HFF-Myc (cell line): ENCODE measurements at regions not wholly inside any gene's neighbourhood (a gene's known extent, or its start where the extent isn't known, plus 50 kb on each side); places are given as distances from the start of the nearest gene placed in this dataset.
"Not testable (repeated sequence)": the region's sequence is repeated elsewhere in the genome, so short reads cannot be mapped to it uniquely, and the experiment has no call there.

Source experiments
- DNase-seq: peaks from one replicate; pipeline ENCODE4 v3.0.0-alpha.2; 2011; ENCODE audit warnings: low read depth; ENCODE audit errors: extremely low read depth
- H3K4me3 ChIP-seq: replicated peaks from 2 replicates; pipeline ENCODE4 v1.5.1; 2011; ENCODE audit warnings: low read depth, mild to moderate bottlenecking, control low read depth, low read length
- CTCF ChIP-seq: IDR thresholded peaks from 2 replicates; pipeline ENCODE4 v1.5.1; 2012; ENCODE audit warnings: mild to moderate bottlenecking, low read depth, low read length, control low read depth; ENCODE audit errors: missing control alignments

GRCh38 chr2:198630384-198630783 is 826.0 kb downstream of the PLCL1 start:
- TF ChIP-seq CTCF, result no peak
- no peak for DNase-seq
- no peak overlapping the region for H3K4me3 ChIP-seq

GRCh38 chr2:198628596-198628995 is 824.2 kb downstream of the PLCL1 start:
- no peak overlapping the region for H3K4me3 ChIP-seq
- TF ChIP-seq CTCF, result no peak
- no peak for DNase-seq

- TF ChIP-seq CTCF, result no peak
These were observed 818.8 kb downstream of the PLCL1 start for GRCh38 chr2:198622986-198623730.

GRCh38 chr2:198615972-198616371 is 811.6 kb downstream of the PLCL1 start:
- no peak overlapping the region for H3K4me3 ChIP-seq
- DNase-seq, result no peak
- TF ChIP-seq CTCF, result no peak

More at GRCh38 chr2:198622986-198623730, 818.8 kb downstream of the PLCL1 start:
- DNase-seq, result no peak
- no peak overlapping the region for H3K4me3 ChIP-seq

- no peak for DNase-seq
- no peak for TF ChIP-seq CTCF
- no peak overlapping the region for H3K4me3 ChIP-seq
These were observed 806.8 kb downstream of the PLCL1 start for GRCh38 chr2:198611201-198611600.

GRCh38 chr2:198604599-198604998 is 800.2 kb downstream of the PLCL1 start:
- H3K4me3 ChIP-seq, result no peak overlapping the region
- TF ChIP-seq CTCF, result no peak
- no peak for DNase-seq

- H3K4me3 ChIP-seq, DNase-seq: not testable (repeated sequence)
These were observed 798.6 kb downstream of the PLCL1 start for GRCh38 chr2:198602986-198603385.
